Epithelial cell of proximal tubule (primary cell): ENCODE measurements at regions not wholly inside any gene's neighbourhood (a gene's known extent, or its start where the extent isn't known, plus 50 kb on each side); places are given as distances from the start of the nearest gene placed in this dataset.

ENCODE experiments used
- DNase-seq: peaks from one replicate; pipeline ENCODE4 v3.0.0-alpha.2; 2011; ENCODE audit warnings: low read depth
- H3K4me3 ChIP-seq: 2 replicates; pipeline ENCODE4 v1.5.1; 2011; ENCODE audit warnings: low read depth, mild to moderate bottlenecking, low read length
- CTCF ChIP-seq: conservative IDR thresholded peaks from 2 replicates; pipeline ENCODE4 v1.5.1; 2012; ENCODE audit warnings: low read depth, mild to moderate bottlenecking, low read length

- DNase-seq: no peak
- no peak overlapping the region for H3K4me3 ChIP-seq
Measured at GRCh38 chr4:100576570-100576969, 58.7 kb upstream of the EMCN start.

GRCh38 chr4:100574607-100575006, 56.8 kb upstream of the EMCN start:
- no peak overlapping the region for H3K4me3 ChIP-seq
- no peak for DNase-seq
- TF ChIP-seq CTCF: no peak

More at GRCh38 chr4:100576570-100576969, 58.7 kb upstream of the EMCN start:
- TF ChIP-seq CTCF: peak; percentile 23

DNA sequence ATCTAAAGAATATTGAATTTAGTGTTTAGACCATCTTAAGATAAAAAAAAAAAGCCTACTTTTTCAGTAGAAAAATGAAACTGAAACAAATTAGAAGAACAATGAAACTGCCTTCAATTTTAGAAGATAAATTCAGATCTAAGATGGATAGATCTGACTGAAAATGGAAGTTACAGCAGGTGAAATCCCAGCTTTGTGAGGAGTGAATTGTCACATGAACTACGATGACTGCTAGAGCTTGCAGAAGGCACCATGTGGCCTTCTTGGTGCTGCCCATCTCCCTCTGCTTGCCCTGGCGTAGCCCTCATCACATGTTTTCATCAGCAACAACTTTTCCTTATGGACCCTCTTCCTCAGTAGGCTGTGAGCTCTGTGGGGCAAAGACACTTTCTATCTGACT, 51.4 kb upstream of the EMCN start:
- no peak for TF ChIP-seq CTCF
- H3K4me3 ChIP-seq: no peak overlapping the region
- DNase-seq: no peak
